HG02973 (cell line): ENCODE measurements at regions not wholly inside any gene's neighbourhood (a gene's known extent, or its start where the extent isn't known, plus 50 kb on each side); places are given as distances from the start of the nearest gene placed in this dataset.

ENCODE experiments used
- ATAC-seq: cut with Tn5 transposase; IDR thresholded peaks from one replicate; pipeline ENCODE4 v1.9.1; 2021; ENCODE audit warnings: moderate library complexity; ENCODE audit not compliant: unreplicated experiment

- ATAC-seq: no peak
Measured at GRCh38 chr12:114975640-114976310, 291.8 kb upstream of the TBX3 start.

GRCh38 chr12:114974826-114975639 lies 291.1 kb upstream of the TBX3 start:
- ATAC-seq: no peak

- ATAC-seq: no peak
Measured at GRCh38 chr12:114974333-114974732, 290.4 kb upstream of the TBX3 start.

- ATAC-seq: no peak
Measured at GRCh38 chr12:114968727-114969126, 284.8 kb upstream of the TBX3 start.

GRCh38 chr12:114967151-114967550 lies 283.2 kb upstream of the TBX3 start:
- ATAC-seq: no peak

GRCh38 chr12:114964841-114965240 lies 280.9 kb upstream of the TBX3 start:
- no peak for ATAC-seq

GRCh38 chr12:114963846-114964245 lies 279.9 kb upstream of the TBX3 start:
- ATAC-seq: no peak

GRCh38 chr12:114961491-114961890 lies 277.5 kb upstream of the TBX3 start:
- no peak for ATAC-seq

GRCh38 chr12:114958538-114958937 lies 274.6 kb upstream of the TBX3 start:
- ATAC-seq: no peak

- no peak for ATAC-seq
Measured at GRCh38 chr12:114957225-114957624, 273.2 kb upstream of the TBX3 start.

GRCh38 chr12:114955414-114956014 lies 271.5 kb upstream of the TBX3 start:
- no peak for ATAC-seq

GRCh38 chr12:114954511-114955055 lies 270.6 kb upstream of the TBX3 start:
- no peak for ATAC-seq

GRCh38 chr12:114952573-114953271 lies 268.7 kb upstream of the TBX3 start:
- no peak for ATAC-seq

GRCh38 chr12:114949058-114949820 lies 265.3 kb upstream of the TBX3 start:
- ATAC-seq: no peak

- ATAC-seq: no peak
Measured at GRCh38 chr12:114945351-114945750, 261.4 kb upstream of the TBX3 start.

- no peak for ATAC-seq
Measured at GRCh38 chr12:114944736-114945135, 260.8 kb upstream of the TBX3 start.

GRCh38 chr12:114943601-114944000 lies 259.6 kb upstream of the TBX3 start:
- no peak for ATAC-seq

- ATAC-seq: no peak
Measured at GRCh38 chr12:114938487-114939210, 254.7 kb upstream of the TBX3 start.

GRCh38 chr12:114936148-114937079 lies 252.4 kb upstream of the TBX3 start:
- ATAC-seq: no peak
